Mucosa of rectum (tissue), 2 donors: ENCODE measurements at regions not wholly inside any gene's neighbourhood (a gene's known extent, or its start where the extent isn't known, plus 50 kb on each side); places are given as distances from the start of the nearest gene placed in this dataset.

Source experiments
- H3K27ac ChIP-seq, 2 donors: one replicate each; pipeline ENCODE4 v1.7.0; 2013; ENCODE audit warnings: inconsistent platforms in 2 of 2, low read depth in 2 of 2, low read length in 2 of 2
- H3K27me3 ChIP-seq, 2 donors: one replicate each; pipeline ENCODE4 v1.7.0; 2013; ENCODE audit warnings: low read length in 2 of 2; ENCODE audit not compliant: control insufficient read depth in 2 of 2, insufficient read depth in 2 of 2
- H3K36me3 ChIP-seq, 2 donors: one replicate each; pipeline ENCODE4 v1.7.0; 2013; ENCODE audit warnings: low read length in 2 of 2; ENCODE audit not compliant: control insufficient read depth in 2 of 2, insufficient read depth in 2 of 2
- H3K4me1 ChIP-seq, 2 donors: one replicate each; pipeline ENCODE4 v1.7.0; 2013; ENCODE audit warnings: low read length in 2 of 2, mild to moderate bottlenecking in 1 of 2; ENCODE audit not compliant: control insufficient read depth in 2 of 2, insufficient read depth in 2 of 2
- H3K4me3 ChIP-seq, 2 donors: one replicate each; pipeline ENCODE4 v1.7.0; 2013; ENCODE audit warnings: low read length in 2 of 2
- H3K9ac ChIP-seq, 2 donors: one replicate each; pipeline ENCODE4 v1.7.0; 2013; ENCODE audit warnings: low read length in 2 of 2, low read depth in 1 of 2, mild to moderate bottlenecking in 1 of 2
- H3K9me3 ChIP-seq, 2 donors: one replicate each; pipeline ENCODE4 v1.7.0; 2013; ENCODE audit warnings: low read length in 2 of 2; ENCODE audit not compliant: control insufficient read depth in 2 of 2
- donor health status: healthy.
- donor health status: Normal muscosa, but diverticular disease.

GRCh38 chr5:7325975-7326913 lies 69.7 kb upstream of the ADCY2 start:
- Histone ChIP-seq H3K4me1 (no peaks in the 10 kb centered on the region), H3K36me3 (no peaks in the 10 kb centered on the region), H3K9me3 (no peaks in the 10 kb centered on the region), H3K9ac (no peak overlapping the region), H3K4me3 (no peak overlapping the region), H3K27me3 (no peaks in the 10 kb centered on the region), H3K27ac (no peak overlapping the region)

GRCh38 chr5:7329141-7329540 lies 66.8 kb upstream of the ADCY2 start:
- Histone ChIP-seq H3K36me3 (no peaks in the 10 kb centered on the region), H3K9ac (no peak overlapping the region)

DNA sequence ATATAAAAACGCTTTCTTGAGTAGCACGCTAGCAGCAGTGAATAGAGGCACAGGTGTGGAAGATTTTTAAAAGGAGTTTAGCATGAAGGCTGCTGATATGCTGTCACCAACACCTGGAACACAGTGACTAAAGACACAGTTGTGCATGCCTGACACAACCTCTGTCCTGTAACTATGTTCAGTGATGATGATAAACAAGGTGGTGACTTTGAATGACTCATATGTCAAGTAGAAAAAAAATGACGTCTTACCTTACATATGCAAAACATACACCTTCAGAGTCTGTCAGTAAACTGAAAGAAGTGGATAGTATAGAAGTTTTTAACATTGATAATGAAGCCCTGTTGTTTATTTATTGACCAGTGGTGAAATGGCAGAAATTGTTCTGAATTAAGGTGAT lies 66.2 kb upstream of the ADCY2 start:
- Histone ChIP-seq H3K4me3 (no peak overlapping the region), H3K27ac (no peak overlapping the region), H3K9me3 (no peaks in the 10 kb centered on the region), H3K9ac (no peak overlapping the region), H3K4me1 (no peaks in the 10 kb centered on the region), H3K27me3 (no peaks in the 10 kb centered on the region), H3K36me3 (no peaks in the 10 kb centered on the region)

More at GRCh38 chr5:7329141-7329540, 66.8 kb upstream of the ADCY2 start:
- Histone ChIP-seq H3K27me3 (no peaks in the 10 kb centered on the region), H3K4me3 (no peak overlapping the region), H3K27ac (no peak overlapping the region), H3K9me3 (no peaks in the 10 kb centered on the region), H3K4me1 (no peaks in the 10 kb centered on the region)

DNA sequence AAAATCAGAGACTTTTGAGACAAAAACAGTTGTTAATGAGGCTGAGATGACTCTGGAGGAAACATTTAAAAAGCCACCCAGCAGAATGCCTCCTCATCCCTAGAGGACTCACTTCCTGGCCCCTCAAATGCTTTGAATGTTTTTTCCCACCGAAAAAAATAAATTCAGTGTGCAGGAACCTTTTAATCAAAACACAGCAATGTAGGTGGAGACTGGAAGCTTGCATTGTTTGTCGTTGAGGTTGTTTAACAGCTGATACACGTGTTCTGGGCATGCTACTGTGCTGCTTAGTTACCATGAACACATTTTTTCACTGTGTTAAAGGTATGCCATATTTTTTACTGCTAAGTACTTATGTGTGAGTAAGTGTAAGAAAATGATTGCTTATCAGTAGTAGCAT lies 65.7 kb upstream of the ADCY2 start:
- Histone ChIP-seq H3K9me3 (peaks cover 0 to under 1% of the 10 kb centered on the region in 2 donors), H3K9ac (no peak overlapping the region), H3K36me3 (no peaks in the 10 kb centered on the region), H3K4me3 (no peak overlapping the region), H3K27me3 (no peaks in the 10 kb centered on the region), H3K4me1 (no peaks in the 10 kb centered on the region), H3K27ac (no peak overlapping the region)

GRCh38 chr5:7331131-7331530 lies 64.8 kb upstream of the ADCY2 start:
- H3K27me3 ChIP-seq, result no peaks in the 10 kb centered on the region
- H3K27ac ChIP-seq, result no peak overlapping the region
- H3K4me3 ChIP-seq, result no peak overlapping the region
- H3K9me3 ChIP-seq, result peaks cover 0 to 2% of the 10 kb centered on the region in 2 donors
- no peaks in the 10 kb centered on the region for H3K4me1 ChIP-seq
- no peak overlapping the region for H3K9ac ChIP-seq
- no peaks in the 10 kb centered on the region for H3K36me3 ChIP-seq
